Astrocyte of the hippocampus (primary cell): ENCODE measurements at regions not wholly inside any gene's neighbourhood (a gene's known extent, or its start where the extent isn't known, plus 50 kb on each side); places are given as distances from the start of the nearest gene placed in this dataset.

Experiments
- DNase-seq: peaks from one replicate; pipeline ENCODE4 v3.0.0; 2011; ENCODE audit warnings: low read depth, low spot score

DNA sequence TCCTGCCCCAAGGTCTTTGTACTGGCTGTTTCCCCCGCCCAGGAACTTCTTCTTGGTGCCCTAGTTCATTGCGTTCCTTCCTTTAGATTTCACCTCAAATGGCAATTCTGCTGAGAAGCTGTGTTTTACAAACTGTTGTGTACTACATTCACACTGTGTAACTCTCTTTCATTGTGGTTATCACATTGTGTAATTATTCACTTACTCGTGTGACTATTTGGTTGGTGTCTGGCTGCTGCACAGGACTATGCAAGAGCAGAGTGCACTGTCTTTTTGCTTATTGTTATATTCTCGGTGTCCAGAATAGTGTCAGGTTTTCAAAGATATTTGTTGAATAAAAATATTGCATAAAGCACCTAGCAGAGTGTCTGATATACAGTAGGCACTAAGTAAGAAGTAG lies 177.2 kb upstream of the PRICKLE1 start:
- no peak for DNase-seq

DNA sequence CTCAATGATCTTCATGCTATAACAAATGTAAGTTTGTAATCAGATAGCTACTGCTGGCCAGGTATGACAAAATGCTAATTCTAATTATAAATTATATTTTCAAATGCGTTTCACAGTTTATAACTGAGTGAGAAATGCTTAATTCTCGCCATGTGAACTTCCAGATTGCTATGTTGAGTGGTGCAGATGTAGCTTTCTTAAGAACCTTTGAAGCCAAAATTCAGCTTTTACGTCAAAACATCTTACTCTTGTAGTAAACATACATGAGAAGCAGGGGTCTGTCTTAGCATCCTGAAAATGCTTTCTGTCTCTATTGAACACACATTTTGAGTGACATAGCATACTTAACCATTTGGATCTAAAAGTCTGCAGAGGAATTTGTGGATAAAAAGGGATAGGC lies 176.5 kb upstream of the PRICKLE1 start:
- no peak for DNase-seq

DNA sequence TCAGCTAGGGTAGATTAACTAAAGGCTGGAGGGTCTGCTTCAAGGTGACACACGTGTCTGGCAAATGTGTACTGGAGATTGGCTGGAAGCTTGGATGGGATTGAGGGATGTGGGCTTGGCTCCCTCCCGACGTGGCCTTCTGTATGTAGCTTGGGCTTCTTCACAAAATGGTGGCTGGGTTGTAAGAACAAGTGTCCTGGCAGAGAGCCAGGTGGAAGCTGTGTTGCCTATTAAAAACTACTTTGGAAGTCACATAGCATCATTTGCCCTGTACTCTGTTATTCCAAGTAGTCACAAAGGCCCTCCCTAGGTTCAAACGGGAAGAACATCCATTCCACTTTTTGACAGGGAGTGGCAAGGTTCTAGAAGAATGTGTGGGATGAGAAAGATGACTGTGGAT lies 174.1 kb upstream of the PRICKLE1 start:
- DNase-seq = no peak

DNA sequence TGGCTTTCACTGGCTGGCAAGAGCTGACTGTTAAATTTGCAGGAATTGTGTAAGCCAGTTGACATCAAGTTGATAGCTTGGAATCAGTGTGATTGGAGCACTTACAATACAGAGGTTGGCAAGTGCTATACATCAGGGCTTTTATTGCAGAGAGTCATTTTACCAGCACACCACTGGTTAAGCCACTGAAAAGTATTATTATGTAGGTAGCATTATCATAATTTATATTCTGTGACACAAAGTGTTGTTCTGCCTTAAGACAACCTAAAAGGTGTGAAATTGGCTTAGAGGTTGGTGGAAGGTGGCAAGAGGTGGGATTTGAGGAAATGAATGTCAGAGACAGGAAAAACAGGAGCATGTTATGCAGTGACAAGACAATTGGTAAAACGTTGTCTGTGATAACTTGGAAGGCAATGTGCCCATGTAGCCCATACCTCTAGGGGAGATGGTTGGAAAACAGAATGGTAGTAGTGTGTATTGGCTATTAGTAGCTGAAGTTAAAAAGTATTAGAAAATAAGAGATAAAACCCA lies 172.9 kb upstream of the PRICKLE1 start:
- no peak for DNase-seq

DNA sequence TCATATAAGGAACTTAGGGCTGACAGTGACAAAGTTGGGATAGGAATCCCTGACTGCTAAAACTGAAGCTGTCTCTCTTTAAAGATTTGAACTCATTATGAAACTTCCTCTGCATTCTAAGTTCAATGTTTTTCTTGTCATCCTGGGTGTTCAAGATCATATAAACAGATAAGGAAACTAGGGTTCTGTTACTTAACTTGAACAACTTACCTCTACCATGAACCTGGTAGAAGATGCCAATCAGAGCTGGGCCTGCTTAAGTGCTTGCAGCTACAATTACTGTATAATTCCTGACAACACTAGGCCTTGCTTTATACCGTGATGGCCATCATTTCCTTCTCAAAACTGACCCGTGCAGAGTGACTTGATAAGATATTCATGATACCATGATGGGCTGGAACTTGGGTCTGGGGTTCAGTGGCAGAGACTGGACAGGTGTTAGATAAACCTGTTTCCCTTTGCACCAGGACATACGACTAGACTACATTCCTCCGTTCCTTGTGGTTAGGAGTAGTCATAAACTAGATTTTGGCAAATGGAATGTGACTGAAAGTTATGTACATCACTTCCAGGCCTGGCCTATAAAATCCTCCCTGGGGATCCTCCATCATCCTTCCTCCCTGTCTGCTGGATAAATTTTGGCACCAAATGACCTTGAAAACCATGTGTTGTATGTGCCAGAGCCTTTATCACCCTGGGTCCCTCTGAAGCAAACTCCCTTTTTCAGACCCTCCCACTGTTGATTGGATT lies 172.2 kb upstream of the PRICKLE1 start:
- DNase-seq = no peak

DNA sequence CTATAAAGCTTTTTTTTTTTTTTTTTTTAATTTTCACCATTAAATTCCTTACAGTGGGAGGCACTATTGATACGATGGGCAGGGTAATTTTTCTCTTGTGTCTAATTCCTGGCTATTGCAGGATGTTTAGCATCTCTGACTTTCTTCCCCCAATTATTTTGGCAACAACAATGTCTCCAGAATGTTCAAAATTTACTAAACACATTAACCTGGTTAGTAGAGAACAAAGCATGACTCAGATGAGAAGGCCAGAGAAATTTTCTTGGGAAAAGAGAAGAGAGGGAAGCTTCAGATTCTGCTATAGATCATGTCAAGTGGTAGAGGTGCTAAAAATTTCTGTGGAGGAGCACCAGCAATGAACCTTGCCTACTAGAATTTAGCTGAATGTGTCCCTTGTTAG lies 171.5 kb upstream of the PRICKLE1 start:
- DNase-seq = no peak

DNA sequence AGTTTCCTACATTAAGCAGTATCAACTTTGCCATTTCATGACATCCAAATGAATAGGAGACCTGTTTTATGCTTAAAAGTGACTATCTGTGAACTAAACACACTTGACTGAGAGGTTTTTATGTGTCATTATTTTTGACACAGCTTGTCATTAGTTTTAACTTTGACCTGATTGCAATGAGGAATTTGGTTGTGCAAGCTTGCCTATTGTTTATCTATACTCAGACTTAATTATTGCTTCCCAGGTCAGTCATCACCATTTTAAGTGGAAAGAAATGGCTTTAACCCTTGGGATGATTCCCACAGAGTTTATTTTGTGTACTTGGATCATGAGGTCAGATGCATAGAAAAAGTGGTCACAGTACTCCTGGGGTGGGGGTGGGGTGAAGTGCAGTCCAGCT lies 171.0 kb upstream of the PRICKLE1 start:
- DNase-seq = no peak

DNA sequence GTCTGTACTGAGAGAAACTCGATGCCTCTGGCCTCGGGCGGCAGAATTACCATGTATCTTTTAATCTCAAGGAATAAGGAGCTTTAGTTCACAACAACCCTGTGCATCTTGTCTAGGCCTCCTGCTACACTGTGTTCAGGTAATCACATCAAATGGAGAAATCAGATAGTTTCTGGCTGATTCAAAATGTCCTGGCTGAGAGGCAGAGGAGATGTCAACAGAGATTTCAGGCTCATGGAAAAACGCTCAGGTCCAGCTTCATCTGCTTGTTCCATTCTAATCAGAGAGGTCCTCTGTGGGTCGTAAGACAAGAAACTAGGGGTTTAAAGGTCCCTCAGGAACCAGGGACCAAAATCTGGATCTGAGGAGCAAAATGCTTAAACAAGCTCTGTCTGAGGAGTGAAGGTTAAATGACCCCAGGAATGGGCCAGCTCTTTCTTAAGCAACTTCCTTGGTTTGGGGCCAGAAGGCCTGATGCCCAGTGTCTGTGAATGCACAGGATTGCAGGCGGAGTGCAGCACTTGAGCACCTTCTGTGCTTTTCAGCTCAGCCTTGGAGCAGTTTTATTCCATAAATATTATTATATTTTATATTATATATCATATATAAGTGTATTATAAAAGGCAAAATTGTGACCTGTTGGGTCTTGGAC lies 170.2 kb upstream of the PRICKLE1 start:
- DNase-seq = peak; percentile 80

DNA sequence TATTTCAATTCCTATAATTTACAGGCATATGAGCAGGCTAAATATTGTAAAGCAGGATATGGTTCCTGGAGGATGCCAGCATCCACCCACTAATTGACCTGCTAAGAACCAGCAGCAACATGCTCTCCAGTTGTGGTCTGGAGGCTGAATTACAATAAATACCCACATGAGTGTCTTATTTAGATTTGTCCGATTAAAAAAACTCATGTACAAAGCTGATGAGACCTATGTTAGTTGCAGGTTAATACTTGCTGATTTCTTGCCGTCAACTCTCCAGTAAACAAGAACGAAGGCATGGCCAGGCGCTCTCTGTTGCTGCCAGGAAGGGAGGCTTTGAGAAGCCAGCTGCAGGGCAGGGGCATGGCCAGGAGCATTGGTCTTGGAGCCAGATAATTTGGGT lies 169.3 kb upstream of the PRICKLE1 start:
- DNase-seq = no peak

DNA sequence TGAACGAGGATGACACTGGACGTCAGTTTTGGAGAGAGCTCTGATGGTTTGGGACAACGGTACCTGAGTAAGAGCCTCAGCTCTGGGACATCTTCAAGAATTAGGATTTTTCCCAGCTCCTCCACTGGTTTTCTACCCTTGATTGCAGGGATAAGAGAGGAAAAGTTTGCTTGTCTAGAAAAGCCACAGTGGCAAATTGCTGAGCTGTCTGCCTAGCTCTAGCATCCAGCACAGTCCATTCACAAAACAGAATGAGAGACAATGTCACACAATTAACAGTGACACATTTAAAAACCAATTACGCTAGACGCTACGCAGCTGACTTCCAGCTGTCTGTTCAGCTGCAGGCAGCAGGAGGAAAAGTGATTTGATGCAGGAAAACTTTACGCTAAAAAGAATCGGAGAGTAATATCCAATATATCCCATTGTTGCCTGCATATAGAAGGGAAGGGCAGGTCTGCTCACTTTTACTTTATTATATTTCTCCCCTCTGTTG lies 168.1 kb upstream of the PRICKLE1 start:
- DNase-seq = no peak

DNA sequence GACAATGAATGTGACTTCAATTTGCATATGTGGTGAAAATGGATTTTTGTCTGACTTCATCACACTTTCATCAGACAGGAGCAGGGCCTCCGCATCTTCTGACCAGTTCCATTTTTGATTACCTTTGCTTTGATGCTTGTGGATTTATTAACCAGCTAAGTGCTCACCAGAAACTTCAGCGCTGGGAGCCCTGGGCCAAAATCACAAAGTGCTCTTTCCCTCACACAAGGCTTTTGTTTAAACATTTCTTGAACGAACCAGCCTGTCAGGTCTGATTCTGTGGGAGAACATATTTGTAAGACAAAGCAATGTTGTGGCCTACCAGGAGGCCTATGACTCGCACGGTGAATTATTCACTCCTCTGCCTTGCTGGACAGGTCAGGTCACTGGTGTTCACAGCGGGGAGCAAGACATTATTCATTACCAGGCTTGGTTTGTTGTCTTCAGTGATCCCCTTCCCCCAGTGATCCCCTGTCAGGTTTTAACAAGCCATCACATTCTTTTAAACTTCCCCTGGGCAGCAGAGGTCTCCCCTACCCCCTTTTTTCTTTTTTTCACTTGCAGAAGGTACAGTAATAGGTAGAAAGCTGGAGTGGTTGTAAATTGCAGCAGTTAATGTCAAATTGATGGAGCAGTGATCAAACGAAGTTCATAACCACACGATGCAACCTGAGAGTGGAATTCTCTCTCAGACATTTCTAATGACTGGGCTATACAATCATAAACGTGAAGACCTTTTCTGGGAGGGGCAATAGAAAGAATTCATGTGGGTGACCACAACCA lies 167.5 kb upstream of the PRICKLE1 start:
- peak; percentile 97 for DNase-seq

DNA sequence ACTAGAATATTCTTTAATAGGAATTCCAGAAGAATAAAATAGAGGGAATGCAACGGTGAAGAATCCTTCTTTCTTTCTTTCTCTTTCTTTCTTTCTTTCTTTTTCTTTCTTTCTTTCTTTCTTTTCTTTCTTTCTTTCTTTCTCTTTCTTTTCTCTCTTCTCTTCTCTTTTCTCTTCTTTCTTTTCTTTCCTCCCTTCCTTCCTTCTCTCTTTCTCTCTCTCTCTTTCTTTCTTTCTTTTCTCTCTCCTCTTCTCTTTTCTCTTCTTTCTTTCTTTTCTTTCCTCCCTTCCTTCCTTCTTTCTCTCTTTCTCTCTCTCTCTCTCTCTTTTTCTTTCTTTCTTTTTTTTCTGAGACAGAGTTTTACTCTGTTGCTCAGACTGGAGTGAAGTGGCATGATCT lies 160.8 kb upstream of the PRICKLE1 start:
- no peak for DNase-seq

DNA sequence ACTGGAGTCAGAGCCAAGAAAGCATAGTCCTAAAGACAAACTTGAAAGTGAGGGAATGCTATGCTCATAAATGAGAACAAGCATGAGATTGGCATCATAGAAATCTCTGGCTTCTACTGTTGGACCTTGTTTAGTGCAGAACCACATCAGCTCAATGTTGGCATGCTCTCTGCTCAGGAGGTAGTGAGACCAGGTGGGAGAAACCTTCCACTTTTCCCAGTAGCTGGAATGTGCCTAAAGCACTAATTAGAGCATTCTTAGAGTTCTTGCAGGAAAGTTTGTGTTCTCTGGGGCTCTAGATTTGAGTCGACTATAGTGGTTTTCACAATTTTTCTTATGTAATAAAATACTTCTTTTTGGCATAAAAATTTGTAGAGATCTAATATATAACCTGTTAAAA lies 159.7 kb upstream of the PRICKLE1 start:
- no peak for DNase-seq

DNA sequence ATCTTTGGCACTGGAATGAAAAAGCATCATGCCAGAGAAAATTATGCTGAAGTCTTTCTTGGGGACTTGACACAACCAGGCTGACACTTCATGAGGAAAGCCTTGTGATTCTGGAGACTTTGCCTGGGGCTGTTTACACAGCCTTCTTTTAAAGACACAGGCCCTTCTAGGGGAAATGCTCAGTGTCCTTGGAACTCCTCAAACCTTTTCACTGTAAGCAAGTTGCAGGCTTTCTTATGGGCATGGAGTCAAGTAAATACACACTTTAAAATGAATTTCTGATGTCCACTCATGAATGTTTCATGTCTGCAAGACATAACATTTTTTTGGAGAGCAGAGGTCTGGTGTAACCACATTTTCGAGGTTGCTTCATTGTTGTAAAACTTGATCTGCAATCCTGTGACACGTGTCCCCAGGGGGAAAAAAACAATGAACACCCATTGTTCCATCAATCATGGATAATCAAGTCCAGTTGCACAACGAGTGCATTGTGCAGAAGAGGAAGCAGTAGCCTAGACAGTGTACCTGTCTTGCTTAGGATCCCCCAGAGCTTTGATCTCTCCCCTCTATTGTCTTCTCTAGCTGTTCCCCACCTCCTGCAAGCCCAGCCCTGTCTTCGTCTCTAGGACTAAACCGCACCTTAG lies 155.1 kb upstream of the PRICKLE1 start:
- peak; percentile 30 for DNase-seq

DNA sequence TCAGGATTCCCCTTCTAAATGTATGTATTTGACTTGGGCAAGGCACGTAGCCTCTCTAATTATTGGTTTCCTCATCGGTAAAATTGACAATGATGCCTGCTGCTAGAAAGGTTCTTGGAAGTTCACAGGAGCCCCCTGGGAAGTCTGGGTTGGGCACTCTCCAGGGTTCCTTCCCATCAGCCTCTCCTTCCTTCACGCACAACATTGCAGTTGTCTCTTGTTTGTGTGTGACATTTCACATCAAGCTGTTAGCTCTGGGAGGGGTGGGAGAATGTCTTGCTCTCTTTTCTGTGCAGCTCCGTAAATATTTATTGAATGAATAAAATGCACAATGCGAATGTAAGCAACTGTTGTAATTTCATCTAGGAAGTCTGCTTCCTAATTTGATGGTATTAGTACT lies 153.2 kb upstream of the PRICKLE1 start:
- no peak for DNase-seq

DNA sequence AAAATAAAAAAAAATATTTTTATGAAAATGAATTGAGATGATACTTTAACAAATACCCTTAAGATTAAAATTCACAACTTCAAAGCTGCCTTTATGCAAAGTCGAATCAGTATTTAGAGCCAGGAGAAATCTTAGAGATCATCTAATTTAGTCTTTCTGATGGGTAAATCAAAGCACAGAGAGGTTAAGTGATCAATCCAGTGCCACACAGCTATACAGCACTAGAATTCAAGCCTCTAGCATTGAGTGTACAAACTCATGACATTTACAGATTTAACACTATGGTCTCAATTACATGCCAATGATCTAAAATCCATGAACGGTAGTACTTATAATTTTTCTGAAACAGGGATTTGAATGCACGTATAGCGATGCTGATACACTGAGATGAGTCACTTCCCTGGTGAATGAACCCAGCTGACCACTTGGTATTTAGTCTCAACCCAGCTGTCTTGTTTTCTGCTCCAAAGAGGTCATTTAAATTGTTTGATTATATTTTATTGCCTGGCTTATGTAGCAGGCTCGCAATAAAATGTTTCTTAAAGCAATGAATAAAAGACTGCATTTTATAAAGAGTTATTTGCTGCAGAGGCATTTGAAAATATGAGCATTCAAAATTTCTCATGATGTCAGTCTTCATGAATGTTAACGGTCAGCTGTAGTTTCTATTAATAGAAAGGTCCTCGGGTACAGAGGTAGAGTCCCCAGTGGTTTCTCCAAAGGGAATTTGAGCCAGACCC lies 152.4 kb upstream of the PRICKLE1 start:
- DNase-seq = peak; percentile 64

DNA sequence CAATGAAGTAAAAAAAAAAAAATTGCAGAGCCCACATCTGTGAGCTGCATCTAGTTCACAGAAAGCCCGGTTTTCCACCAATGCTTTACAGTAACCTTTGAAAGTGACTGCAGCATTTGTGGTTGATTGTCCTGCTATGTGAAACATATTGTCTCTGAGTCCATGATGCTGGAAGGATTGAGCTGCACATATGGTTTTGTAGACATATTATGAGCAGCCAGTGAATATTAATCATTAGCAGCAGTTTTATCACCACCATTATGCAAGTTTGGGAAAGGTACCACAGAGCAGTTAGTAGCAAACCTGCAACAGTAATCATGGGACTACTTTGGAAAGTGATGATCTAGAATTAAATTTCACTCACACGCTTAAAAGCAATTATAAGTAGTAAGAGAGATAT lies 151.5 kb upstream of the PRICKLE1 start:
- DNase-seq = no peak

DNA sequence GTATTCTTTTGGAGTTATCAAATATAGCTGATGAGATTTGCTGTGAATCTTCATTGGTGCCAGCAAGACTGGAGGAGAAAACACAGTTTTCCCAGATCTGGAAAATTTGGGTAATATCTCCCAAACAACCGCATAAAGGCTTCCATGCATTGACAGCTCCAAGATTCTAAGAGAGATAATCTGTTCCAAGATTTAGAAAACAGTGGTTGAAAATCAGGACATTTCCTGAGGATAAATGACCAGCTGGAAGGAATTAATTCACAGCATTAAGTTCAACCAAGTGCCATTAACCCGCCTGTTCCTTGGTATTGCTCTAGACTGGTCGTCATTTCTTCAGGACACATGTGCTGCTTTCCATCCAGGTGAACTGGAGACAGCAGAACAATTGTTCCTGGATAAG lies 147.9 kb upstream of the PRICKLE1 start:
- DNase-seq = no peak

DNA sequence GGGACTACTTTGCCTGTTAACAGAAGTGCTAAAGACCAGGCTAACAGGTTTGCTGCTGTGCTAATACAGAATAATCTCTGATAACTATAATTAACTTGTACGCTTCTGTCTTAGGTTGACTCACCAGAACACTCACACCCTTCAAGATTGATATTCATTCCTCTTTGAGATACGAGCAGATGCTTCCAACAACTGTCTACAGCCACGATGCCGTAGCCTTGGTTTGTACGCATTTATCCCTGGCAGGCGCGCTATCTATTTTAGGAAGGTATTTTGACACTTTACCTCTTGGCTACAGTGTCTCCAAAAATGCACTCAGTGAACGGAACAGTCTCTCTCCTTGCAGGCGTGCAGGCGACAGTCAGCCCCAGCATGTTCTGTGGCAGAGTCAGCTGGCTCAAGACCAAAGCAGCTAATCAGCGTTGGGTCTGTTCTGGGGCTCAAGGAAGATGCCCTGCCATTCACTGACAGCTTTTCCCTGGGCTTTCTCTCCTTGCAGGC lies 146.4 kb upstream of the PRICKLE1 start:
- peak; percentile 51 for DNase-seq

DNA sequence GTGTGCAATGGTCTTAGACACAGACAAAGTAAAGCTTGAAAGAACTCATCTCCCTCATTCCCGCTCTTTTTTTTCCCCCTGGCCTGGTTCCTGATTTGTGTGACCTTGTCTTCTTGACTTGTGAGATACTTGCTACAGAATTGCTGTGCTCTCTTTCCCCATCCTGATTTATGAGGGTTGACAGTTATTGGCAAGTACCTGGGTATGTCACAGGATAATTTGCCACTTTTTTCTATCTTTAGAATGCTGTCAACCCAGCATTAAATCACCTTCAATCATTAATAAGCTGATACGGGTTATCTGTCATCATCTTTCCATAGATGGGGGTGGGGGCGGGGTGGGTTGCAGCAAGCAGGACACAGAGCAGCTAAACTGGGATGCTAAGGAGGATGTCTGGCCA lies 144.4 kb upstream of the PRICKLE1 start:
- DNase-seq = no peak

DNA sequence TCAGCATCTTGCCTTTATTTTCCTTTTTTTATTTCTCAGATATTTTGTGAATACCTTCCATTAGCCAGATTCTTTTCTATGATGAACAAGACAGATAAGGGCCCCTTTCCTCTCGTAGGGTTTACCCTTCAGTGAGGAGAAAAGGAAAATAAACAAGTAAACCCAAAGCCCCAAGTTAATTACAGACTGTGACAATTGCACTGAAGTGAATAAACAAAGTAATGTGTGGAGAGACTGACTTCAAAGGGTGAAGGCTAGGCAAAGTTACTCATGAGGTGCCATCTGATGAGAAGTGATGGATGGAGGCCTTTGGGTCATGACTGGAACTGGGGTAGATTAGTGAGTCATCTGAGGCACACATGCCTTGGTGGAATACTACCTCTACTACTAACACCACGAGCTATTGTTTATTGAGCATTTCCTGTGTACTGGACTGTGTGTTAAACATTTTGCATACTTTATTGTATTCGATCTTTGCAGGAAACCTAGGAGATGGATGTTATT lies 143.4 kb upstream of the PRICKLE1 start:
- no peak for DNase-seq
